SKM-1 (cell line): ENCODE measurements at regions not wholly inside any gene's neighbourhood (a gene's known extent, or its start where the extent isn't known, plus 50 kb on each side); places are given as distances from the start of the nearest gene placed in this dataset.

Experiments
- DNase-seq: peaks from one replicate; lab custom pipeline; 2025; ENCODE audit not compliant: unreplicated experiment; lab: John Stamatoyannopoulos, UW

- no peak for DNase-seq
These were observed 277.3 kb upstream of the SEMA3D start for GRCh38 chr7:85464042-85464651.

- no peak for DNase-seq
These were observed 275.8 kb upstream of the SEMA3D start for GRCh38 chr7:85462671-85463070.

GRCh38 chr7:85457911-85458310 lies 271.1 kb upstream of the SEMA3D start:
- DNase-seq: no peak

- no peak for DNase-seq
These were observed 269.4 kb upstream of the SEMA3D start for GRCh38 chr7:85456254-85456653.

- no peak for DNase-seq
These were observed 268.0 kb upstream of the SEMA3D start for GRCh38 chr7:85454904-85455303.

- DNase-seq: no peak
These were observed 265.8 kb upstream of the SEMA3D start for GRCh38 chr7:85452674-85453073.

GRCh38 chr7:85449478-85449877 lies 262.6 kb upstream of the SEMA3D start:
- no peak for DNase-seq

- no peak for DNase-seq
These were observed 260.1 kb upstream of the SEMA3D start for GRCh38 chr7:85447004-85447403.

- DNase-seq: no peak
These were observed 239.7 kb upstream of the SEMA3D start for GRCh38 chr7:85426487-85426960.

GRCh38 chr7:85424298-85424697 lies 237.4 kb upstream of the SEMA3D start:
- no peak for DNase-seq

- DNase-seq: no peak
These were observed 236.5 kb upstream of the SEMA3D start for GRCh38 chr7:85423209-85423895.

GRCh38 chr7:85415743-85416142 lies 228.9 kb upstream of the SEMA3D start:
- no peak for DNase-seq

GRCh38 chr7:85413718-85414117 lies 226.9 kb upstream of the SEMA3D start:
- no peak for DNase-seq

GRCh38 chr7:85412912-85413311 lies 226.1 kb upstream of the SEMA3D start:
- no peak for DNase-seq

GRCh38 chr7:85407391-85407790 lies 220.5 kb upstream of the SEMA3D start:
- no peak for DNase-seq

GRCh38 chr7:85405016-85405902 lies 218.4 kb upstream of the SEMA3D start:
- no peak for DNase-seq

GRCh38 chr7:85396676-85397075 lies 209.8 kb upstream of the SEMA3D start:
- no peak for DNase-seq

- no peak for DNase-seq
These were observed 205.9 kb upstream of the SEMA3D start for GRCh38 chr7:85392789-85393188.

- no peak for DNase-seq
These were observed 205.5 kb upstream of the SEMA3D start for GRCh38 chr7:85392326-85392725.

GRCh38 chr7:85386460-85386859 lies 199.6 kb upstream of the SEMA3D start:
- no peak for DNase-seq

- DNase-seq: no peak
These were observed 197.5 kb upstream of the SEMA3D start for GRCh38 chr7:85384392-85384791.

GRCh38 chr7:85381212-85381611 lies 194.4 kb upstream of the SEMA3D start:
- DNase-seq: no peak
